IPS-18a (cell line): ENCODE measurements at regions not wholly inside any gene's neighbourhood (a gene's known extent, or its start where the extent isn't known, plus 50 kb on each side); places are given as distances from the start of the nearest gene placed in this dataset.
"Not testable (repeated sequence)": the region's sequence is repeated elsewhere in the genome, so short reads cannot be mapped to it uniquely, and the experiment has no call there.

Source experiments
- H3K27ac ChIP-seq: one replicate; pipeline ENCODE4 v1.5.1; 2013; ENCODE audit warnings: low read length
- H3K27me3 ChIP-seq: one replicate; pipeline ENCODE4 v1.6.1; 2013; ENCODE audit warnings: mild to moderate bottlenecking, low read length; ENCODE audit not compliant: control insufficient read depth, insufficient read depth
- H3K36me3 ChIP-seq: one replicate; pipeline ENCODE4 v1.6.1; 2013; ENCODE audit warnings: low read depth, low read length; ENCODE audit not compliant: control insufficient read depth
- H3K4me1 ChIP-seq: one replicate; pipeline ENCODE4 v1.6.1; 2013; ENCODE audit warnings: low read depth, low read length; ENCODE audit not compliant: control insufficient read depth
- H3K4me3 ChIP-seq: one replicate; pipeline ENCODE4 v1.5.1; 2013; ENCODE audit warnings: low read length
- H3K9ac ChIP-seq: one replicate; pipeline ENCODE4 v1.6.1; 2013; ENCODE audit warnings: mild to moderate bottlenecking, low read length, moderate library complexity
- H3K9me3 ChIP-seq: one replicate; pipeline ENCODE4 v1.6.1; 2013; ENCODE audit warnings: low read depth, low read length; ENCODE audit not compliant: control insufficient read depth

DNA sequence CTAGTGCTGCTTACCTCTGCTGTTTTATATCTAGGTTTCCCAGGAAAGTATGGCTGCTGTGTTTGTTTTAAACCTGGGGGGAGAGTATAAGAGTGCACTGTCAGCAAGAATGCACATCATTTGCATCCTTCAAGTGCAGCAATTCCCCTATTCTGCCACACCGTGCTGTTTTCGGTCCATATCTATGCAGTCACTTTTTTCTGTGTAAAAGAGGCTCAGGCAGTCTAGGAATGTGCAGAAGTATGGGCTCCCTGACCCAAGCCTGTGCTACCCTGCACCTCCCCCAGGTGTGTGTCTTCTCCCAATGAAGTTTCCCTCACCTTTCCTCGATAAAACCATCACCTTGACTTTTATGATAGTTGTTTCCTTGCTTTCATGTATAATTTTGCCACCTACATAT is 338.2 kb upstream of the NBPF12 start:
- not testable (repeated sequence) for H3K4me1 ChIP-seq, H3K9me3 ChIP-seq, H3K4me3 ChIP-seq, H3K9ac ChIP-seq, H3K27me3 ChIP-seq, H3K27ac ChIP-seq, H3K36me3 ChIP-seq

DNA sequence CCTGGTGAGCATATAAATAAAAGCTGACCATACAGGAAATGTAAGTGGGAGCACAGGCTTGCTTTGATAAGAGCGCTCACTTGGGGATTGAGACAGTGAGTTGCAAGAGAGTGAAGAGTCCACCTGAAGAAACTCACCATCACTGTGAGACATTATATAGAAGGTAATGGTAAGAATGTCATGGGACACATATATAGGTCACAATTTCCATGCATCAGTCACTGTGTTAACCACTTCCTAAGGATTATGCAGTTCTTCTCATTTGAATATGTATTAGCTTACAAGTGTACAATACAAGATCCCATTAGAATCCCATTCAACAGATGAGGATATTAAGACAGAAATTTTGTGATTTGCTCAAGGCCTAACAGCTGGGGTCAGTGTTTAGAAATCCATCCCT is 352.4 kb upstream of the NOTCH2NLA start:
- H3K4me1 ChIP-seq, H3K27me3 ChIP-seq, H3K4me3 ChIP-seq, H3K27ac ChIP-seq, H3K9ac ChIP-seq, H3K36me3 ChIP-seq, H3K9me3 ChIP-seq: not testable (repeated sequence)

DNA sequence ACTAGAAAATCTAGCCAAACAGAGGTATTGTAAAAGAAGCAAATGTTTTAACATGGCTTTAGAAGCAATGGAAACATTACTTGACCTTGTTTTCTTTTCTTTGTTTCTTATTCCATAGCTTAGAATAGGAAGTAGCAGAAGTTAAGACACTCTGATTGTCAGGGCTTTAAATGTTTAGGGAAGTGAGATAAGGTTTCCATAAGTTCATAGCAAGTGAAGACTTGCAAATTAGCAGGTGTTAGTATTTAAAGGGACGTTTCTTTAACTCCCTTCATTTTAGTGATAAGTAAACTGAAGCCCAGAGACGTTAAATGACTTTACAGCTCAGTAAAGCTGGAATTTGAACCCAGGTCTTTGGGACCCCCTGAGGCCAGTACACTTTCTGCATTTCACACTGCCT is 338.7 kb upstream of the NOTCH2NLA start:
- not testable (repeated sequence) for H3K27ac ChIP-seq, H3K36me3 ChIP-seq, H3K9me3 ChIP-seq, H3K9ac ChIP-seq, H3K27me3 ChIP-seq, H3K4me1 ChIP-seq, H3K4me3 ChIP-seq

DNA sequence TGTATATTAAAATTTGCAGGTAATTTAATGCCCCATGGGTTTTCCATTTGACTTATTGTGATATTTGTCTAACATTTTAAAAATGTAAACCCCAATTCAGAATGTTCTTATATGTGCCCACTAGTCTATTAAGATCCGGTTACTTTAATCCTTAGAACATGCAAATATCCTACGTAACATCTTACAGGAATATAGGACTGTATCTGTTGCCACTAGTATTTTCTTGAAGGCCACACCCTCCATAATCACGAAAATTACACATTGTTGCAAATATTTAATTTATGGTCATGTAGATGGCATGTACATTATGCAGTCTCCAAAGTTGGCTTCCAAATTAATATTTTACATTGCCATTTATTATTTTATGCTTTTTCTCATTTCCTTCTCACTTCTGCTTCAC is 329.2 kb upstream of the NOTCH2NLA start:
- H3K4me1 ChIP-seq, H3K27me3 ChIP-seq, H3K9ac ChIP-seq, H3K4me3 ChIP-seq, H3K9me3 ChIP-seq, H3K27ac ChIP-seq, H3K36me3 ChIP-seq: not testable (repeated sequence)

DNA sequence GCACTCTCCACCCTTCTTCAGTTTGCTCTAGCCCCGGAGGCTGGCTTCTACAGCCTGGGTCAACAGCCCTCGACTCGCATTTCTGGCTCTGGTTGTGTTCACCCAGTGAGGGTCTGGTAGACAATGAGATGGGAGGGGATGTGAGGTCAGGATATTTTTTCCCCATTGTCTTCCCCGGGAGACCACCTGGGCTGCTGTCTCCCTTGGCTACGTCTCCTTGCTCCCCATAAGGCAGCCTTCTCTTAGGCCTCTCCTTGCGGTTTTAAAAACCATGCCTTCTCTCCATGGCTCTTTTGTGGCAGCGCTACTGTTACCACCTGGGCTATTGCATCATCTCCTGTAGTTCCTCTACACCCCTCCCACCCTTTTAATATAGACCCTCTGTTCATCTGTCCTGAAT is 327.6 kb upstream of the NOTCH2NLA start:
- not testable (repeated sequence) for H3K36me3 ChIP-seq, H3K9ac ChIP-seq, H3K27me3 ChIP-seq, H3K4me1 ChIP-seq, H3K4me3 ChIP-seq, H3K9me3 ChIP-seq, H3K27ac ChIP-seq

DNA sequence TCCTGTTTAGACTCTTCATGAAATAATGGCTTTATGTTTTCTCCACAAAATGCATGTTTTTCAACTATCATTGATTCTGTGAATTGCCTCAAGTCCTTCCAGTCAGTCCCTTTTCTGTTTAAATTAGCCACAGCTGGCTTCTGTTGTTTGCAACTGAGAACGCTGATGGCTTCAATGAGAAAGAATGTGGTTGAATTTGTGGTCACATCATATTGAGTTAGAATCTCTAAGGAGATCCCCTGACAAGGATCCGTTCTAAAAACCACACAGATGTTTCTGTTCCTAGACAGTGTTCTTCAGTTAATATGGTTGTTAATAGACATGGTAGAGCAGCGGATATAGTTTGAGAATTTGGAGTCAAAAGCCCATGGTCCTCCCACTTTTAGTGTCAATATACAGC is 323.6 kb upstream of the NOTCH2NLA start:
- not testable (repeated sequence) for H3K4me3 ChIP-seq, H3K4me1 ChIP-seq, H3K27ac ChIP-seq, H3K9ac ChIP-seq, H3K36me3 ChIP-seq, H3K9me3 ChIP-seq, H3K27me3 ChIP-seq

DNA sequence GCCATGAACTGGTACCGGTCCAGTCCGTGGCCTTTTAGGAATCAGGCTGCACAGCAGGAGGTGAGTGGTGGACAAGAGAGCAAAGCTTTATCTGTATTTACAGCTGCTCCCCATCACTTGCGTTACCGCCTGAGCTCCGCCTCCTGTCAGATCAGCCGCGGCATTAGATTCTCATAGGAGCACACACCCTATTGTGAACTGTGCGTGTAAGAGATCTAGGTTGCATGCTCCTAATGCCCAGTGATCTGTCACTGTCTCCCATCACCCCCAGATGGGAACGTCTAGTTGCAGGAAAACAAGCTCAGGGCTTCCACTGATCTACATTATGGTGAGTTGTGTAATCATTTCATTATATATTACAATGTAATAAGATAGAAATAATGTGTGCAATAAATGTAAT is 319.9 kb upstream of the NOTCH2NLA start:
- H3K9me3 ChIP-seq, H3K4me1 ChIP-seq, H3K9ac ChIP-seq, H3K4me3 ChIP-seq, H3K27ac ChIP-seq, H3K36me3 ChIP-seq, H3K27me3 ChIP-seq: not testable (repeated sequence)

DNA sequence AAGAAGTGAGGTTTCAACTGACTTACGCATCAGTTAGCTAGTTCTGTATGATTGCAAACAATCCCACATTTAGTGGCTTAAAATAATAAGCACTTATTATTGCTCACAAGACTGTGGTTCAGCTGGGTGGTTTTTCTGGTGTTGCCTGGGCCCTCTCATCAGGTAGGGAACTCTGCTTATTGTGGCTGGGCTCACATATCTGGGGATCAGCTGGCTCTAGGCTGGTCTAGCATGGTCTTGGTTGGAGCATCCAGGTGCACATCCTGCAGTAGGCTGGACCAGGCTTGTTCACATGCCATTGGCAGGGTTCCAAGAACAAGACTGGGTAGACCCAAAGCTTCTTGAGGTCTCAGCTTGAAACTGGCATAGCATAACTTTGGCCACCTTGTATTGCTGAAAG is 317.4 kb upstream of the NOTCH2NLA start:
- H3K4me1 ChIP-seq, H3K27ac ChIP-seq, H3K9me3 ChIP-seq, H3K36me3 ChIP-seq, H3K27me3 ChIP-seq, H3K9ac ChIP-seq, H3K4me3 ChIP-seq: not testable (repeated sequence)

DNA sequence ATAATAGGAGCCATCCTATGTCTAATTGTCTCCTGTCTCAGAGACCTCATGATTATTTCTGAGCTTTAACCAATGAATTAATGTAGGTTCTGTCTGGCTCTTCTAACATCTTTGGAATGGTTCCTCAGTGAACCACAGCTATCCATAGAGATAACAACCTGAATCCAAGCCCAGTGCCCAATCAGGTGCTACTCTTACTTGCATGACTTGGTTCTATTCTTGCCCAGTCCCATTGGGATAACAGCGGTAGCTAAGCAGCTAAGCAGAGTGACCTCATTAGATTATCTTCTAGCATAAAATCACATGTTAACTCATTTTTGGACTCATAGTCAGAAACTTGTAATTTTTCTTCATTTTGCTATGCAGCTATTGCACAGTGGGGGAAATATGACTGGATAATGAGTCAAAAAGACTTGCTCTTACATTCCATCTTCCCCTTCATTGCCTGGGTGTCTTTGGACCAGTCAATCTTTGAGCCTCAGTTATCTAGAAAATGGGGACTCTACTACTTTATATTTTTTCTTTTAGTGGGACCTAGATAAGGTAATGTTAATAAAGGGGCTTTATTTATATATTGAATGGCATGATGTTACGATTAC is 309.1 kb upstream of the NOTCH2NLA start:
- H3K9me3 ChIP-seq, H3K27ac ChIP-seq, H3K36me3 ChIP-seq, H3K4me1 ChIP-seq, H3K27me3 ChIP-seq, H3K9ac ChIP-seq, H3K4me3 ChIP-seq: not testable (repeated sequence)

DNA sequence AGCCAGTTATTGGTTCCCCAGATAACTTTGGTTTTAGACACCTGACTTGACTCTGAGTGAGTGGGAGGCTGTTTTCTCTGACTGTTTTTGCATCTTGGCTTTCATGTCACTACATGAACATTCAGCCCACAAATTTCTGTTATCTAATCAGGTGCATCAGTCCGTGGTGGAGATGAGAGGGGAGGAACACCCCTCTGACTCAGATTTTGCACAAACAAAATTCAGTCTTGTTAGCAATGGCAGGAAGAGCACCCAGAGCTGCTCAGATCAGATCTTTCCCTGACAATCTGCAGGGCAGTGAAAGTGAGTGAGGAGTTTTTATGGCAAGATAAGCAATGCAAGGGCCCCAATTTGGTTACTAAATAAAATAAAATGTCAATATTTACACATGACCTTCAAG is 307.2 kb upstream of the NOTCH2NLA start:
- not testable (repeated sequence) for H3K9ac ChIP-seq

DNA sequence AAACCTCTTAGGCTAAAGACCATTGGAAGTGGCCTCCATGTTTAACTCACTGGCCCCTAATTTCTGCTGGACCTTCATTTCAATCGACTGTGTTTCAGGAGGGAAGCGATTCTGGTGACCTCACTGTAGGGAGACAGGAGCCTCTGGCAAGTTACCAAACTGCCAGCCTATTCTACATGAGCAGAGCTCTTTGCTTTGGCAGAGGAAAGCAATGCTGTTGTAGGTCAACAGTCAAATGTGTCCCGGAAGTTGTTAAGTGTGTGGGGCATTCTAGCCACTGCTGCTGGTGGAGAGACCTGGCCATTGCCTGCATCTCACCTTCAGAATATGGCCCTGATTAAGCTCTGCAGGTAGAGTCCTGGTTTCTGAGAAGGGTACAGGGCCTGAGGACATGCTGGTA is 306.8 kb upstream of the NOTCH2NLA start:
- not testable (repeated sequence) for H3K4me3 ChIP-seq, H3K36me3 ChIP-seq, H3K27me3 ChIP-seq, H3K4me1 ChIP-seq, H3K9ac ChIP-seq, H3K27ac ChIP-seq, H3K9me3 ChIP-seq

More for the DNA sequence above, 307.2 kb upstream of the NOTCH2NLA start:
- not testable (repeated sequence) for H3K27ac ChIP-seq, H3K9me3 ChIP-seq, H3K4me3 ChIP-seq, H3K27me3 ChIP-seq, H3K36me3 ChIP-seq, H3K4me1 ChIP-seq

DNA sequence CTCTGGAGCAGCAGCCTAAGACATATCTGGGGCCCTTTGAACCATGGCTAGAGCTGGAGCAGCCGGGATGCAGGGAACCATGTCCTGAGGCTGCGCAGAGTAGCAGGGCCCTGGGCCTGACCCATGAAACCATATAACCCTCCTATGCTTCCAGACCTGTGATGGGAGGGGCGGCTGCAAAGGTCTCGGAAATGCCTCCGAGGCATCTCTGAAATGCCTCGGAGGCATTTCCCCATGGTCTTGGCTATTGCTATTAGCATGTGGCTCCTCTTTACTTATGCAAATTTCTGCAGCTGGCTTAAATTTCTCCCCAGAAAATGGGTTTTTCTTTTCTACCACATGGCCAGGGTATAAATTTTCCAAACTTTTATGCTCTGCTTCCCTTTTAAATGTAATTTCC is 302.1 kb upstream of the NOTCH2NLA start:
- not testable (repeated sequence) for H3K4me3 ChIP-seq, H3K9ac ChIP-seq, H3K27ac ChIP-seq, H3K9me3 ChIP-seq, H3K4me1 ChIP-seq, H3K27me3 ChIP-seq, H3K36me3 ChIP-seq

DNA sequence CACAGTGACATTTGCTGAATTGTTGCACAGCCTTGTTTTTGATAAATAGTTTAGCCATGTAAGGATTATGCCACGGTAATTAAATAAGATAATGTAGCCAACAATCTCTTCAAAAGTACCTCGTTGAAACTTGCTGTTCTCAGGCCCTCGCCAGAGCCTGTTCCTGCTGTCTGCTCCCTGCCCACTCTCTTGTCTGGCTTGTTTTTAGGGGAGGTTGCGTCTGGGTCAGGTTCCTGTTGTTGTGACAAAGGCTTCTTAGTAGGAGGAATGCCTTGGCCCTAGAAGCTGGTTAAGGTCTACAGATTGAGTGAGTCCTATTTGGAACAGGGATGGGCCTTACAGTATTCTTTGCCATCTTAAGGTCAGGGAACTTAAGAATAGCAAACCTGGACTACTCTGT is 294.0 kb upstream of the NOTCH2NLA start:
- H3K4me1 ChIP-seq, H3K36me3 ChIP-seq, H3K27ac ChIP-seq, H3K4me3 ChIP-seq, H3K9me3 ChIP-seq, H3K27me3 ChIP-seq, H3K9ac ChIP-seq: not testable (repeated sequence)
